ENCODE measurements at regions not wholly inside any gene's neighbourhood (a gene's known extent, or its start where the extent isn't known, plus 50 kb on each side); places are given as distances from the start of the nearest gene placed in this dataset.
A peak's percentile ranks its signal among the peaks of the same experiment; 100 is the strongest.

GRCh38 chr1:115184951-115185331 is 95.6 kb upstream of the TSPAN2 start:
- TF ChIP-seq EP300 (IDR thresholded peaks at IDR 0.05; ENCODE audit: borderline replicate concordance in 1 of 2, low read depth in 2 of 2, low read length in 2 of 2) (no peak), USF2 (IDR thresholded peaks at IDR 0.05; ENCODE audit: low read length) (no peak), CTCF (IDR thresholded peaks at IDR 0.05; ENCODE audit: control extremely low read depth in 1 of 3, insufficient read depth in 1 of 3, low read depth in 1 of 3, low read length in 3 of 3) (no peak), TEAD4 (IDR thresholded peaks at IDR 0.05; ENCODE audit: low read depth, low read length) (no peak), BRCA1 (IDR thresholded peaks at IDR 0.05; ENCODE audit: low read depth, low read length) (no peak)
- Histone ChIP-seq H3K4me2 (ENCODE audit: insufficient read depth in 1 of 2, low read depth in 2 of 2, low read length in 2 of 2) (no peak overlapping the region), H3K27me3 (replicated peaks in 1 of 4; ENCODE audit: control insufficient read depth in 3 of 4, extremely low read depth in 1 of 4, insufficient read depth in 3 of 4, low read length in 3 of 4) (no peaks in the 10 kb centered on the region), H3K27ac (ENCODE audit: low read depth, low read length) (no peak overlapping the region), H3K36me3 (ENCODE audit: control insufficient read depth in 2 of 4, insufficient read depth in 4 of 4, low read length in 3 of 4) (no peaks in the 10 kb centered on the region), H4K91ac (replicated peaks; ENCODE audit: insufficient read length, low read length) (peak overlapping the region; percentile 19), H3K79me1 (ENCODE audit: low read depth, low read length) (no peaks in the 10 kb centered on the region), H3K9ac (replicated peaks in 1 of 4; ENCODE audit: extremely low read depth in 1 of 4, low read depth in 3 of 4, low read length in 3 of 4) (no peak overlapping the region), H4K5ac (ENCODE audit: insufficient read length, low read depth, low read length) (no peak overlapping the region), H3K14ac (ENCODE audit: insufficient read length) (no peak overlapping the region), H3K9me3 (ENCODE audit: insufficient read depth in 2 of 2, low read depth in 1 of 2, low read length in 1 of 2) (no peaks in the 10 kb centered on the region), H2AK5ac (ENCODE audit: low read depth, low read length) (no peak overlapping the region), H2BK15ac (ENCODE audit: low read length) (no peak overlapping the region), H3K23me2 (ENCODE audit: low read depth, low read length) (no peaks in the 10 kb centered on the region), H3K23ac (ENCODE audit: insufficient read length) (no peak overlapping the region), H4K20me1 (replicated peaks in 1 of 2; ENCODE audit: control insufficient read depth in 1 of 2, insufficient read depth in 2 of 2, low read length in 2 of 2) (no peaks in the 10 kb centered on the region), H3K4me1 (replicated peaks in 1 of 4; ENCODE audit: control insufficient read depth in 3 of 4, insufficient read depth in 4 of 4, low read length in 3 of 4) (no peaks in the 10 kb centered on the region), H3K18ac (ENCODE audit: extremely low read depth, low read length) (no peak overlapping the region), H3K79me2 (ENCODE audit: control insufficient read depth in 1 of 2, insufficient read depth in 2 of 2, low read length in 2 of 2) (no peaks in the 10 kb centered on the region), H2AFZ (ENCODE audit: low read length) (no peak overlapping the region), H3K4me3 (ENCODE audit: extremely low read depth in 1 of 4, insufficient read depth in 2 of 4, low read depth in 3 of 4, low read length in 4 of 4) (no peak overlapping the region), H2BK20ac (ENCODE audit: low read length) (no peak overlapping the region), H3K4ac (replicated peaks; ENCODE audit: insufficient read length, low read depth, low read length) (no peak overlapping the region), H2BK12ac (ENCODE audit: low read depth, low read length) (no peak overlapping the region), H3K56ac (replicated peaks; ENCODE audit: insufficient read length, low read depth, low read length) (no peak overlapping the region), H2BK5ac (ENCODE audit: low read depth, low read length) (no peak overlapping the region), H4K8ac (ENCODE audit: extremely low read depth, insufficient read depth, low read length) (no peak overlapping the region; the same call in 1 of the 2 replicates), H2BK120ac (replicated peaks; ENCODE audit: low read depth, low read length) (no peak overlapping the region)
- CTCF ChIA-PET (ENCODE audit: partially characterized antibody), result interaction anchor here (1.6 to 10.7 kb wide), 2 partner anchors 45 to 274 kb away, joined by 5 to 125 read pairs; no protein-coding TSS in a partner anchor
- WGBS, 2 experiments (ENCODE audit: extremely low coverage in 1 of 2, insufficient coverage in 1 of 2, insufficient read length in 1 of 2, insufficient replicate concordance in 2 of 2, low coverage in 1 of 2, low lambda C conversion rate in 2 of 2, missing lambda C conversion rate in 1 of 2), result 93% methylated on average over 5 of the region's 5 CpGs; no CpG with 5 or more reads in 1 of the 2 experiments
- POLR2A ChIA-PET (ENCODE audit: partially characterized antibody), result no interaction called here
- no peak for FAIRE-seq
- no peak for DNase-seq (ENCODE audit: low read depth in 1 of 2, low spot score in 2 of 2)

Measured in H1 (cell line).